NB4 (cell line): ENCODE measurements at regions not wholly inside any gene's neighbourhood (a gene's known extent, or its start where the extent isn't known, plus 50 kb on each side); places are given as distances from the start of the nearest gene placed in this dataset.

Experiments used
- DNase-seq: peaks from one replicate; pipeline ENCODE4 v3.0.0; 2010; ENCODE audit warnings: low read depth
- H3K4me3 ChIP-seq: one replicate; pipeline ENCODE4 v1.5.1; 2011; ENCODE audit warnings: mild to moderate bottlenecking, low read depth, low read length, moderate library complexity
- CTCF ChIP-seq: IDR thresholded peaks from one replicate; pipeline ENCODE4 v1.5.1; 2012; ENCODE audit warnings: low read depth, low read length
- MAX ChIP-seq: IDR thresholded peaks from 2 replicates; pipeline ENCODE4 v1.6.1; 2011; ENCODE audit warnings: low read depth, low read length
- MYC ChIP-seq: IDR thresholded peaks from 2 replicates; pipeline ENCODE4 v1.6.1; 2011; ENCODE audit warnings: low read depth, low read length
- POLR2A ChIP-seq: IDR thresholded peaks from 2 replicates; pipeline ENCODE4 v1.6.1; 2011; ENCODE audit warnings: mild to moderate bottlenecking; ENCODE audit not compliant: insufficient read length; ENCODE audit errors: extremely low read depth

GRCh38 chr11:41897991-41898390, 438.5 kb upstream of the LRRC4C start:
- TF ChIP-seq MYC (no peak), POLR2A (no peak), CTCF (no peak), MAX (no peak)
- no peak overlapping the region for H3K4me3 ChIP-seq
- no peak for DNase-seq

GRCh38 chr11:41917900-41918299, 458.4 kb upstream of the LRRC4C start:
- TF ChIP-seq CTCF = no peak
- no peak for TF ChIP-seq MAX
- TF ChIP-seq POLR2A = no peak
- TF ChIP-seq MYC = no peak
- no peak overlapping the region for H3K4me3 ChIP-seq
- DNase-seq = no peak

- DNase-seq = no peak
- no peak overlapping the region for H3K4me3 ChIP-seq
- TF ChIP-seq MYC = no peak
- TF ChIP-seq POLR2A = no peak
- no peak for TF ChIP-seq CTCF
- TF ChIP-seq MAX = no peak
Measured at GRCh38 chr11:41920374-41920773, 460.9 kb upstream of the LRRC4C start.

GRCh38 chr11:41921746-41922390, 462.4 kb upstream of the LRRC4C start:
- no peak for DNase-seq
- TF ChIP-seq MYC (no peak), CTCF (no peak), POLR2A (no peak), MAX (no peak)
- no peak overlapping the region for H3K4me3 ChIP-seq

GRCh38 chr11:41926339-41926738, 466.9 kb upstream of the LRRC4C start:
- no peak overlapping the region for H3K4me3 ChIP-seq
- DNase-seq = no peak
- TF ChIP-seq MYC (no peak), MAX (no peak), POLR2A (no peak), CTCF (no peak)

GRCh38 chr11:41935241-41935640, 475.8 kb upstream of the LRRC4C start:
- no peak for DNase-seq
- no peak overlapping the region for H3K4me3 ChIP-seq
- no peak for TF ChIP-seq CTCF
- TF ChIP-seq MAX = no peak
- no peak for TF ChIP-seq POLR2A
- no peak for TF ChIP-seq MYC
